Astrocyte (in vitro differentiated cells and primary cell): ENCODE measurements at regions not wholly inside any gene's neighbourhood (a gene's known extent, or its start where the extent isn't known, plus 50 kb on each side); places are given as distances from the start of the nearest gene placed in this dataset.

Experiments
- EZH2 ChIP-seq: IDR thresholded peaks from 2 replicates; pipeline ENCODE4 v1.6.1; 2012; ENCODE audit warnings: mild to moderate bottlenecking, low read length, inconsistent platforms; ENCODE audit not compliant: insufficient read depth
- TF ChIP-seq, protein P1 (sequence below): IDR thresholded peaks from 2 replicates; pipeline ENCODE4 v1.5.1; 2011; ENCODE audit warnings: low read depth, mild to moderate bottlenecking, inconsistent platforms, low read length, moderate library complexity; ENCODE audit not compliant: insufficient read depth

DNA sequence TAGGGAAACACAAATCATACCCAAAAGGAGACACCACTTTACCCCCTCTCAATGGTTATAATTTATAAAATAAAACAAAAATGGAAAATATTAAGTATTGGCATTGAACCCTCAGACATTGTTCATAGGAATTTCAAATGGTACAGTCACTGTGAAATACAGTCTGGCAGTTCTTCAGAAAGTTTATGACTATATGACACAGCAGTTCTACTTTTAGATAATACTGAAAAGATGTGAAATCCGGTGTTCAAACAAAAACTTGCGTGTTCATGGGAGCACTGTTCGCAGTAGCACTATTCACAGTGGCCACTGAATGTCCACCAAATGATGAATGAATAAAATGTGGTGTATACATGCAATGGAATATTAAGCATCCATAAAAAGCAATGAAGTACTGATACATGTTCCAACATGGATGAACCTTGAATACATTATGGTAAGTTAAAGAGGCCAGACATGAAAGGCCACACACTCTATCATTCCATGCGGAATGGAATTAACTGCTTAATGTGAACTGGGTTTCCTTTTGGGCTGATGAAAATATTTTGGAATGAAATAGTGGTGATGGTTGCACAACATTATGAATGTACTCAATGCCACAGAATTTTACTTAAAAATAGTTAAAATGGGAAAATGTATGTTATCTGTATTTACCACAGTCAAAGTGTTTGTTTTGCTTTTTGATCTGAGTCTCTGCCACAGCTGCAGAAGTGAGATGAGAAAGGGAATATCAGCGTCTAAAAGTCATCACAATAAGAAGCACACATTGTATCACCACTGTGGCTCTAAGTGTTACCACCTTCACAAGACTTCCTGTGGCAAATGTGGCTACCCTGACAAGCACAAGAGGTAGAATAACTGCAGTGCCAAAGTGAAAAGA, 864.6 kb downstream of the SUCLG1 start:
- TF ChIP-seq, protein P1, sequence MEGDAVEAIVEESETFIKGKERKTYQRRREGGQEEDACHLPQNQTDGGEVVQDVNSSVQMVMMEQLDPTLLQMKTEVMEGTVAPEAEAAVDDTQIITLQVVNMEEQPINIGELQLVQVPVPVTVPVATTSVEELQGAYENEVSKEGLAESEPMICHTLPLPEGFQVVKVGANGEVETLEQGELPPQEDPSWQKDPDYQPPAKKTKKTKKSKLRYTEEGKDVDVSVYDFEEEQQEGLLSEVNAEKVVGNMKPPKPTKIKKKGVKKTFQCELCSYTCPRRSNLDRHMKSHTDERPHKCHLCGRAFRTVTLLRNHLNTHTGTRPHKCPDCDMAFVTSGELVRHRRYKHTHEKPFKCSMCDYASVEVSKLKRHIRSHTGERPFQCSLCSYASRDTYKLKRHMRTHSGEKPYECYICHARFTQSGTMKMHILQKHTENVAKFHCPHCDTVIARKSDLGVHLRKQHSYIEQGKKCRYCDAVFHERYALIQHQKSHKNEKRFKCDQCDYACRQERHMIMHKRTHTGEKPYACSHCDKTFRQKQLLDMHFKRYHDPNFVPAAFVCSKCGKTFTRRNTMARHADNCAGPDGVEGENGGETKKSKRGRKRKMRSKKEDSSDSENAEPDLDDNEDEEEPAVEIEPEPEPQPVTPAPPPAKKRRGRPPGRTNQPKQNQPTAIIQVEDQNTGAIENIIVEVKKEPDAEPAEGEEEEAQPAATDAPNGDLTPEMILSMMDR: no peak
- TF ChIP-seq EZH2: no peak
